ENCODE measurements at regions not wholly inside any gene's neighbourhood (a gene's known extent, or its start where the extent isn't known, plus 50 kb on each side); places are given as distances from the start of the nearest gene placed in this dataset.

DNA sequence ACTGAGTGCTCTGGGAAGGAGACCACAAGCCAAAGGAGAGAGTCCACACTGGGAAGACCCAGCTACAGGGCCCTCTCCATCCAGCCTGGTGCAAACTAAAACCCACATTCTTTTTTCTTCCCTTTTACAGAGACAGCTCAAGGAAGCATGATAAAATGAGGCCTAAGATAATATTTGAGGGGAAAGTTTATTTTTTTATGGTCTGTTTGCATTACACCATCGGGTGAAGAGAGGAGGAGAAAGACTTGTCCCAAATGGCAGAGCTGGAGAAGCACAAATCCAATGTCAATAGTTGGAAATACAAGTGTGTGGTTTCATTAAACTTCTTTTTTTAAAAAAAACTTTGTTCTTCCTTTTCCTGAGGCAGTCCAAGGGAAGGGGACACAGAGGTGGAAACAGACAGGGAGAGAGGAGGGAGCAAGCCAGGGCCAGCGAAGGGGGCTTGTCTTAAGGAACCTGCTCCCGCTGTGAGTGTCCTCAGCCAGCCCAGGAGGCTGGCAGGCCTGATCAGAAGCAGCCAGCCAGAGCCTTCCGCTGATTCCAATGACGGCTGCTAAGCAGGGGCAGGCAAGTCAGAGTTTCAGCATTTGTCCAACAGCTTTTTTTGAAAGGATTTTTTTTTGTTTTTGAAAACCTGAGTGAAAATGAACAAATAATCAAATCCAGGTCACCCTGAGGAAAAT lies 203.8 kb upstream of the SIX2 start:
- Histone ChIP-seq H3K27me3 (ENCODE audit: control insufficient read depth, insufficient read depth, low read length) (peaks cover 2% of the 10 kb centered on the region), H3K9me3 (ENCODE audit: control insufficient read depth, low read depth, low read length) (no peaks in the 10 kb centered on the region), H3K27ac (ENCODE audit: low read length) (no peak overlapping the region), H3K4me3 (ENCODE audit: low read length) (no peak overlapping the region), H3K36me3 (ENCODE audit: control insufficient read depth, insufficient read depth, low read length) (no peaks in the 10 kb centered on the region), H3K4me1 (ENCODE audit: control insufficient read depth, insufficient read depth, low read length) (no peaks in the 10 kb centered on the region)
- 0% methylated on average over 1 of the region's 5 CpGs for WGBS (ENCODE audit: insufficient coverage, low lambda C conversion rate)
- no peak for DNase-seq

- no peak for DNase-seq
- H3K27me3 ChIP-seq (ENCODE audit: control insufficient read depth, insufficient read depth, low read length): peaks cover 2% of the 10 kb centered on the region
- H3K9me3 ChIP-seq (ENCODE audit: control insufficient read depth, low read depth, low read length): no peaks in the 10 kb centered on the region
- no peaks in the 10 kb centered on the region for H3K36me3 ChIP-seq (ENCODE audit: control insufficient read depth, insufficient read depth, low read length)
- H3K27ac ChIP-seq (ENCODE audit: low read length): no peak overlapping the region
- 88% methylated on average over 1 of the region's 3 CpGs for whole genome bisulfite sequencing (ENCODE audit: insufficient coverage, low lambda C conversion rate)
- H3K4me1 ChIP-seq (ENCODE audit: control insufficient read depth, insufficient read depth, low read length): no peaks in the 10 kb centered on the region
- H3K4me3 ChIP-seq (ENCODE audit: low read length): no peak overlapping the region
Observed at GRCh38 chr2:45211636-45212035, 202.4 kb upstream of the SIX2 start.

DNA sequence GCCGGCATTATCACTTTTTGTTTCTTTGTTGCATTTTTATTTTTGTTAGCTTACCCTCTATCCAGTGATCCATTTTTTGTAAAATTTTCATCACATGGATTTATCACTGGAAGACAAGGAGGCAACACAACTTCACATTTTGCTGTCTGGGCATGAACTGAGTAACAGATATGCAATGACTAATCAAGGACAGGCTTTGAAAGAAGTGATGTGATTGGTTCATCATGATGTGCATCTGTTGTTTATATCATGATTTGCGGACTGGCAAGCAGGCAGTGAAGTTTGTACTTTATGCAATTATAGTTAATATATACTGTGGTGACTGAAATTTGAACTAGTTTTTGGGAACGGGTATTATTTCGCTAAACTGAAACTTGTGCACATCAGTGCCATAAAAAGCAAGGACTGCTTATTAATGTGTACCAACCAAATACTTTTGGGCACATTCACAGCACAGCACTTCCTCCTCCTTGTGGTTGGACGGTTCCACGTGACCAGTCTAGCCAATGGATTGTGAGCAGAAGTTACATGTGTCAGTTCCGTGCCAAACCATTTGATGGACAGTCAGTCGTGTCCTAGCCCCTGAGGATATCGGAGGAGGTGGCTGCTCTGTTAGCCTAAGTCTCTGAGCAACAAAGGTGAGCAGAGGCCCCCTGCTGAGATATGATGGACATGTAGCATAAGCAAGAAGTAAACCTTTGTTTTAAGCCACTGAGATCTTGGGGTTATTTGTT lies 201.4 kb upstream of the SIX2 start:
- Histone ChIP-seq H3K4me3 (ENCODE audit: low read length) (no peak overlapping the region), H3K36me3 (ENCODE audit: control insufficient read depth, insufficient read depth, low read length) (no peaks in the 10 kb centered on the region), H3K27me3 (ENCODE audit: control insufficient read depth, insufficient read depth, low read length) (peaks cover 2% of the 10 kb centered on the region), H3K4me1 (ENCODE audit: control insufficient read depth, insufficient read depth, low read length) (no peaks in the 10 kb centered on the region), H3K27ac (ENCODE audit: low read length) (no peak overlapping the region), H3K9me3 (ENCODE audit: control insufficient read depth, low read depth, low read length) (no peaks in the 10 kb centered on the region)
- no peak for DNase-seq
- 100% methylated on average over 1 of the region's 9 CpGs for WGBS (ENCODE audit: insufficient coverage, low lambda C conversion rate)

GRCh38 chr2:45209875-45210274 lies 200.6 kb upstream of the SIX2 start:
- Histone ChIP-seq H3K27me3 (ENCODE audit: control insufficient read depth, insufficient read depth, low read length) (peaks cover 2% of the 10 kb centered on the region), H3K27ac (ENCODE audit: low read length) (no peak overlapping the region), H3K4me3 (ENCODE audit: low read length) (no peak overlapping the region), H3K9me3 (ENCODE audit: control insufficient read depth, low read depth, low read length) (no peaks in the 10 kb centered on the region), H3K4me1 (ENCODE audit: control insufficient read depth, insufficient read depth, low read length) (no peaks in the 10 kb centered on the region), H3K36me3 (ENCODE audit: control insufficient read depth, insufficient read depth, low read length) (no peaks in the 10 kb centered on the region)
- WGBS (ENCODE audit: insufficient coverage, low lambda C conversion rate): 80% methylated on average over 1 of the region's 1 CpG
- no peak for DNase-seq

DNA sequence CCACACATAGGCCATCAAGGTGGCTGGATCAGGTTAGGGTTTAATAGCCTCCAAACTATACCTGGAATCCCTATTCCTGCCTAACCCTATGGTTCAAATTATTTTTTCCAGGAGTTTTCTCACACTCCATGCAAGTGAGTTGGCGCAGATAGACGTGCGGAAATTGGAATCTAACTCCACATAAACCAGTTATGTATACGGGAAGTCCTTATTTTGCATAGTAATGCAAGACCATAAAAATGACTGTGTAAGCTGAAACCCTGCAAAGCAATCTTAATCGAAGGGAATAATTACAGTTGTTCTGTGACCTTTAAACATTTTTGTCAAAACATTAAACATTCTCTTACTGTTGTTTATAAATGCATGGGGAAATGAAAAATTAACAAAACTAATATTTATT lies 200.1 kb upstream of the SIX2 start:
- Histone ChIP-seq H3K36me3 (ENCODE audit: control insufficient read depth, insufficient read depth, low read length) (no peaks in the 10 kb centered on the region), H3K27ac (ENCODE audit: low read length) (no peak overlapping the region), H3K9me3 (ENCODE audit: control insufficient read depth, low read depth, low read length) (no peaks in the 10 kb centered on the region), H3K4me3 (ENCODE audit: low read length) (no peak overlapping the region), H3K27me3 (ENCODE audit: control insufficient read depth, insufficient read depth, low read length) (peaks cover 2% of the 10 kb centered on the region), H3K4me1 (ENCODE audit: control insufficient read depth, insufficient read depth, low read length) (no peaks in the 10 kb centered on the region)
- 74% methylated on average over 5 of the region's 5 CpGs for WGBS (ENCODE audit: insufficient coverage, low lambda C conversion rate)
- DNase-seq: no peak

DNA sequence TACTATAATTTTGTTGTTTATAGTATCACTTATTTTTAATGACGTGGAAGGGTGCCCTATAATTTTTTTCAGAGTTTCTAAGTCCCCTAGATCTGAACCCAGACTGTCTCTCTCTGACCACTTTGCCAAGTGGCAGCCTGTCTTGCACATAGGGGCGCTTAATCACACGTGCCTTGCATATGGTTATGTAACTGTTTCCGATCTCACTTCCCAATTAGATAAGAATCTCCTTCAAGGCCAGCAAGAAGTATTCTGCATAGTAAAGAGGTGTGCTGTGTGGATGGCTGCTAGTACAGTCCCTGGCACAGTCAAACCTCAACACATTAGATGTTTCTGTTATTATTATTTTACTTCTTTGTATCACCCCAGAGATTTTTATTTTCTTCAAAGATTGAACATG lies 197.8 kb upstream of the SIX2 start:
- Histone ChIP-seq H3K36me3 (ENCODE audit: control insufficient read depth, insufficient read depth, low read length) (no peaks in the 10 kb centered on the region), H3K27ac (ENCODE audit: low read length) (no peak overlapping the region), H3K4me1 (ENCODE audit: control insufficient read depth, insufficient read depth, low read length) (no peaks in the 10 kb centered on the region), H3K27me3 (ENCODE audit: control insufficient read depth, insufficient read depth, low read length) (peaks cover 2% of the 10 kb centered on the region), H3K9me3 (ENCODE audit: control insufficient read depth, low read depth, low read length) (no peaks in the 10 kb centered on the region), H3K4me3 (ENCODE audit: low read length) (no peak overlapping the region)
- no CpG with 5 or more reads among the region's 4 CpGs for WGBS (ENCODE audit: insufficient coverage, low lambda C conversion rate)
- no peak for DNase-seq

- H3K27ac ChIP-seq (ENCODE audit: low read length): no peak overlapping the region
- no peak for DNase-seq
- H3K4me3 ChIP-seq (ENCODE audit: low read length): no peak overlapping the region
- peaks cover 2% of the 10 kb centered on the region for H3K27me3 ChIP-seq (ENCODE audit: control insufficient read depth, insufficient read depth, low read length)
- H3K9me3 ChIP-seq (ENCODE audit: control insufficient read depth, low read depth, low read length): no peaks in the 10 kb centered on the region
- no CpG with 5 or more reads among the region's 8 CpGs for WGBS (ENCODE audit: insufficient coverage, low lambda C conversion rate)
- no peaks in the 10 kb centered on the region for H3K4me1 ChIP-seq (ENCODE audit: control insufficient read depth, insufficient read depth, low read length)
- H3K36me3 ChIP-seq (ENCODE audit: control insufficient read depth, insufficient read depth, low read length): no peaks in the 10 kb centered on the region
Observed at GRCh38 chr2:45205985-45206384, 196.7 kb upstream of the SIX2 start.

DNA sequence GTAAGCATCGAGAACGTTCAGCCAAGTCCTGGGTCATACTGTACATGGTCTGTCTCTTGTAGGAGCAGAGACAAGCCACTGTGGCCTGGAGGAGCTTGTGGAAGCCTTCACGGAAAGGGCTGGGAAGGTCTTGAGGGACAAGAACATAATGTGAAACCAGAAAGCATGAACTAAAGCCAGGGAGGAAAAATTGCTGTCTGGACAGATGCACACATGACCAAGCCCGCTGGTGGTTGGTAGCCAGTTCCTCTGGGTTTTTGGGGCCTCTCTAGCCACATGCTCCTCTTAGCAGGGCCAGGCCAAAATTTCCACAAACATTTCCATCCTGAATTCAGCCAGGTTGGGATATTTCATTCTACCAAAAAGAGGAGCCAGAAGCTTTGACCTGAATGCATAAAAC lies 196.2 kb upstream of the SIX2 start:
- WGBS (ENCODE audit: insufficient coverage, low lambda C conversion rate): no CpG with 5 or more reads among the region's 4 CpGs
- Histone ChIP-seq H3K4me3 (ENCODE audit: low read length) (no peak overlapping the region), H3K9me3 (ENCODE audit: control insufficient read depth, low read depth, low read length) (no peaks in the 10 kb centered on the region), H3K4me1 (ENCODE audit: control insufficient read depth, insufficient read depth, low read length) (no peaks in the 10 kb centered on the region), H3K27me3 (ENCODE audit: control insufficient read depth, insufficient read depth, low read length) (peaks cover 2% of the 10 kb centered on the region), H3K27ac (ENCODE audit: low read length) (no peak overlapping the region), H3K36me3 (ENCODE audit: control insufficient read depth, insufficient read depth, low read length) (no peaks in the 10 kb centered on the region)
- no peak for DNase-seq

DNA sequence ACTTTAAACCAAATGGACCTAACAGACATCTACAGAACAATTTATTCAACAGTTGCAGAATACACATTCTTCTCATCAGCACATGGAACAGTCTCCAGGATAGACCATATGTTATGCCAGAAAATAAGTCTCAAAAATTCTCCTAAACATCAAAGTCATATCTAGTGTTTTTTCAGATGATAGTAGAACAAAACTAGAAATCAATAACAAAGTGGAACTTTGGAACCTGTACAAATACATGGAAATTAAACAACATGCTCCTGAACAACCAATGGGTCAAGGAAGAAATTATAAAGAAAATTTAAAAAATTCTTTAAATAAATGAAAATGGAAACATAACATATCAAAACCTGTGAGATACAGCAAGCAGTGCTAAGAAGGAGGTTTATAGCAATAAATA lies 194.1 kb upstream of the SIX2 start:
- no peaks in the 10 kb centered on the region for H3K4me1 ChIP-seq (ENCODE audit: control insufficient read depth, insufficient read depth, low read length)
- H3K36me3 ChIP-seq (ENCODE audit: control insufficient read depth, insufficient read depth, low read length): no peaks in the 10 kb centered on the region
- H3K27ac ChIP-seq (ENCODE audit: low read length): no peak overlapping the region
- H3K4me3 ChIP-seq (ENCODE audit: low read length): no peak overlapping the region
- H3K27me3 ChIP-seq (ENCODE audit: control insufficient read depth, insufficient read depth, low read length): no peaks in the 10 kb centered on the region
- H3K9me3 ChIP-seq (ENCODE audit: control insufficient read depth, low read depth, low read length): peaks cover 3% of the 10 kb centered on the region
- DNase-seq: no peak

- Histone ChIP-seq H3K9me3 (ENCODE audit: control insufficient read depth, low read depth, low read length) (peaks cover 3% of the 10 kb centered on the region), H3K36me3 (ENCODE audit: control insufficient read depth, insufficient read depth, low read length) (no peaks in the 10 kb centered on the region), H3K4me1 (ENCODE audit: control insufficient read depth, insufficient read depth, low read length) (no peaks in the 10 kb centered on the region), H3K27me3 (ENCODE audit: control insufficient read depth, insufficient read depth, low read length) (peaks cover 4% of the 10 kb centered on the region), H3K27ac (ENCODE audit: low read length) (no peak overlapping the region), H3K4me3 (ENCODE audit: low read length) (no peak overlapping the region)
- WGBS (ENCODE audit: insufficient coverage, low lambda C conversion rate): no CpG with 5 or more reads among the region's 4 CpGs
- DNase-seq: no peak
Observed at GRCh38 chr2:45199973-45200372, 190.7 kb upstream of the SIX2 start.

DNA sequence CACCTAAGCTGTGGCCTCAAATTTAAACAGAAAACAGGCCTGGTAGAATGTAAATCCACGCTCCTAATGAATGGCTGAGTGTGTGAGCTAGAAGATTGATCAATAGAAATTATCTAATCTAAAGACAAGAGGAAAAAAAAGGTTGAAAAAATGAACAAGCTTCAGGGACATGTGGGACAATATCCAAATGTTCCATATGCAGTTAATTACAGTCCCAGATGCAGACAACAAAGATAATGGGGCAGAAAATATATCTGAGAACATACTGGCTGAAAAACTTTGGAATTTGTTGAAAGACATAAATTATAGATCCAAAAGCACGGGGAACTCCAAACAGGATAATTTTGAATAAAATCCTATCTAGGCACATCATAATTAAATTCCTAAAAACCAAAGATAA lies 186.7 kb upstream of the SIX2 start:
- no peak overlapping the region for H3K27ac ChIP-seq (ENCODE audit: low read length)
- H3K9me3 ChIP-seq (ENCODE audit: control insufficient read depth, low read depth, low read length): peaks cover 3% of the 10 kb centered on the region
- H3K4me3 ChIP-seq (ENCODE audit: low read length): no peak overlapping the region
- H3K36me3 ChIP-seq (ENCODE audit: control insufficient read depth, insufficient read depth, low read length): no peaks in the 10 kb centered on the region
- no peaks in the 10 kb centered on the region for H3K4me1 ChIP-seq (ENCODE audit: control insufficient read depth, insufficient read depth, low read length)
- 83% methylated on average over 2 of the region's 2 CpGs for WGBS (ENCODE audit: insufficient coverage, low lambda C conversion rate)
- peaks cover 16% of the 10 kb centered on the region for H3K27me3 ChIP-seq (ENCODE audit: control insufficient read depth, insufficient read depth, low read length)
- DNase-seq: no peak

All from large intestine (tissue), 3 donors.